ENCODE measurements at regions not wholly inside any gene's neighbourhood (a gene's known extent, or its start where the extent isn't known, plus 50 kb on each side); places are given as distances from the start of the nearest gene placed in this dataset.

DNA sequence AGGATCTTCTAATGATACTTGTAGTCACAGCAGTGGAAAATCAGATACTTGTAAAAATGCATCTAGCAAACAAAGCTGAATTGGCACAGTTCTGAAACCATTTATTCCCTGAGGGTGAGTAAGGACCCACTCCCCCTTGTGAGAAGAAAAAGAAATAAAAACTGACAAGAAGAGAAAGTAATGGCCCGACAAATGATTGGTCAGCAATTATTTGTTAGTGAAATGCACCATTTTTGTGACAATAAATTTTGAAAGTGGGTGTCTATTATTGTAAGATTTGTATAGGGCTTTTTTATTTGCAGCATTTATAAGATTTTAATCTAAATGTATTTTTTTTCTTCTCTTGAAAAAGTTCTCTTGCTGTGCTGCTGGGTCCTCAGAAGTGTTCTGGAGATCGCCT lies 600.8 kb downstream of the STK39 start:
- TF ChIP-seq TAF1 (IDR thresholded peaks at IDR 0.05; ENCODE audit: low read depth, low read length) (no peak), SIN3A (conservative IDR thresholded peaks at IDR 0.05 in 1 of 2, IDR thresholded peaks at IDR 0.05 in 1 of 2; ENCODE audit: low read depth in 1 of 2, low read length in 2 of 2) (no peak), YY1 (IDR thresholded peaks at IDR 0.05; ENCODE audit: low read depth, low read length) (no peak)
- no peak for FAIRE-seq

More for the DNA sequence above, 600.8 kb downstream of the STK39 start:
- Histone ChIP-seq H2BK12ac (ENCODE audit: low read depth, low read length) (no peak overlapping the region), H3K4ac (replicated peaks; ENCODE audit: insufficient read length, low read depth, low read length) (no peak overlapping the region), H2BK120ac (replicated peaks; ENCODE audit: low read depth, low read length) (no peak overlapping the region), H2BK5ac (ENCODE audit: low read depth, low read length) (no peak overlapping the region), H4K91ac (replicated peaks; ENCODE audit: insufficient read length, low read length) (no peak overlapping the region), H4K8ac (ENCODE audit: extremely low read depth, insufficient read depth, low read length) (no peak overlapping the region), H3K9ac (replicated peaks in 1 of 4; ENCODE audit: extremely low read depth in 1 of 4, low read depth in 3 of 4, low read length in 3 of 4) (no peak overlapping the region), H3K9me3 (ENCODE audit: insufficient read depth in 2 of 2, low read depth in 1 of 2, low read length in 1 of 2) (no peaks in the 10 kb centered on the region), H3K23ac (ENCODE audit: insufficient read length) (no peak overlapping the region), H3K27me3 (replicated peaks in 1 of 4; ENCODE audit: control insufficient read depth in 3 of 4, extremely low read depth in 1 of 4, insufficient read depth in 3 of 4, low read length in 3 of 4) (no peaks in the 10 kb centered on the region), H3K23me2 (ENCODE audit: low read depth, low read length) (no peaks in the 10 kb centered on the region), H2BK15ac (ENCODE audit: low read length) (no peak overlapping the region), H3K18ac (ENCODE audit: extremely low read depth, low read length) (no peak overlapping the region), H3K56ac (replicated peaks; ENCODE audit: insufficient read length, low read depth, low read length) (no peak overlapping the region), H2BK20ac (ENCODE audit: low read length) (no peak overlapping the region), H3K36me3 (ENCODE audit: control insufficient read depth in 2 of 4, insufficient read depth in 4 of 4, low read length in 3 of 4) (peaks cover 0 to 3% (median 0%) of the 10 kb centered on the region in 4 experiments; a peak in 1 of 8 replicates), H3K79me2 (ENCODE audit: control insufficient read depth in 1 of 2, insufficient read depth in 2 of 2, low read length in 2 of 2) (no peaks in the 10 kb centered on the region), H3K4me1 (replicated peaks in 1 of 4; ENCODE audit: control insufficient read depth in 3 of 4, insufficient read depth in 4 of 4, low read length in 3 of 4) (peaks cover 0 to 2% (median 0%) of the 10 kb centered on the region in 4 experiments; a peak in 1 of 7 replicates), H4K5ac (ENCODE audit: insufficient read length, low read depth, low read length) (no peak overlapping the region), H4K20me1 (replicated peaks in 1 of 2; ENCODE audit: control insufficient read depth in 1 of 2, insufficient read depth in 2 of 2, low read length in 2 of 2) (no peaks in the 10 kb centered on the region), H3K79me1 (ENCODE audit: low read depth, low read length) (no peaks in the 10 kb centered on the region), H3K14ac (ENCODE audit: insufficient read length) (no peak overlapping the region), H3K4me3 (ENCODE audit: extremely low read depth in 1 of 4, insufficient read depth in 2 of 4, low read depth in 3 of 4, low read length in 4 of 4) (no peak overlapping the region), H3K27ac (ENCODE audit: low read depth, low read length) (no peak overlapping the region), H3K4me2 (ENCODE audit: insufficient read depth in 1 of 2, low read depth in 2 of 2, low read length in 2 of 2) (no peak overlapping the region), H2AK5ac (ENCODE audit: low read depth, low read length) (no peak overlapping the region), H2AFZ (ENCODE audit: low read length) (no peak overlapping the region)
- no peak for DNase-seq (ENCODE audit: low read depth in 1 of 2, low spot score in 2 of 2)
- POLR2A ChIA-PET (ENCODE audit: partially characterized antibody): no interaction called here
- WGBS, 2 experiments (ENCODE audit: extremely low coverage in 1 of 2, insufficient coverage in 1 of 2, insufficient read length in 1 of 2, insufficient replicate concordance in 2 of 2, low coverage in 1 of 2, low lambda C conversion rate in 2 of 2, missing lambda C conversion rate in 1 of 2): 91% methylated on average over 2 of the region's 2 CpGs; no CpG with 5 or more reads in 1 of the 2 experiments
- CTCF ChIA-PET (ENCODE audit: partially characterized antibody): interaction anchor here (0.6 kb wide), 1 partner anchor 195 kb away, joined by 3 read pairs; no protein-coding TSS in a partner anchor
